Breast epithelium (tissue), 4 donors: ENCODE measurements at regions not wholly inside any gene's neighbourhood (a gene's known extent, or its start where the extent isn't known, plus 50 kb on each side); places are given as distances from the start of the nearest gene placed in this dataset.

ENCODE experiments used
- DNase-seq, 2 donors: peaks; one replicate each; pipeline ENCODE4 v3.0.0-alpha.2; 2019; ENCODE audit warnings: low spot score in 2 of 2
- H3K27ac ChIP-seq, 2 donors: fragments of 200-600 bp; sonication (generic) in 1 of 2; one replicate each; pipeline ENCODE4 v1.5.1; 2016 to 2019; ENCODE audit warnings: mild to moderate bottlenecking in 1 of 2
- H3K27me3 ChIP-seq, 2 donors: fragments of 200-600 bp; sonication (generic) in 1 of 2; one replicate each; pipeline versions ENCODE4 v1.5.1 to v1.6.0; 2017 to 2019; ENCODE audit warnings: control low read depth in 1 of 2, mild to moderate bottlenecking in 1 of 2
- H3K36me3 ChIP-seq: fragments of 200-600 bp; one replicate; pipeline ENCODE4 v1.5.1; 2019
- H3K4me1 ChIP-seq, 2 donors: fragments of 200-600 bp; sonication (generic); one replicate each; pipeline ENCODE4 v1.5.1; 2016 to 2019; ENCODE audit warnings: control low read depth in 1 of 2
- H3K4me3 ChIP-seq, 3 donors: fragments of 200-600 bp; sonication (generic); 1 replicate in 2 of 3; 2 replicates in 1 of 3; pipeline ENCODE4 v1.5.1; 2016 to 2019; ENCODE audit warnings: mild to moderate bottlenecking in 3 of 3, moderate library complexity in 2 of 3
- H3K9me3 ChIP-seq, 2 donors: fragments of 200-600 bp; sonication (generic) in 1 of 2; one replicate each; pipeline ENCODE4 v1.5.1; 2016 to 2019; ENCODE audit warnings: control low read depth in 1 of 2
- POLR2A ChIP-seq: fragments of 450-650 bp; IDR thresholded peaks from one replicate; pipeline ENCODE4 v1.6.1; 2016; ENCODE audit warnings: antibody characterized with exemption, mild to moderate bottlenecking, moderate library complexity
- POLR2AphosphoS5 ChIP-seq, 3 donors: sonication (generic); formaldehyde crosslinking; IDR thresholded peaks; one replicate each; pipeline ENCODE4 v1.6.1; 2017; ENCODE audit warnings: antibody characterized with exemption in 3 of 3
- intact Hi-C: fragments of 100-400 bp; cut with DNase I; formaldehyde crosslinking; loops from one replicate; pipeline ENCODE4 v1.15.1; 2023; ENCODE audit warnings: low total_unique reads
- TF ChIP-seq, protein P1 (sequence below), 3 donors: fragments of 450-650 bp; IDR thresholded peaks; one replicate each; pipeline ENCODE4 v1.5.1; 2016 to 2017; ENCODE audit warnings: antibody characterized with exemption in 3 of 3, mild to moderate bottlenecking in 3 of 3, moderate library complexity in 3 of 3

DNA sequence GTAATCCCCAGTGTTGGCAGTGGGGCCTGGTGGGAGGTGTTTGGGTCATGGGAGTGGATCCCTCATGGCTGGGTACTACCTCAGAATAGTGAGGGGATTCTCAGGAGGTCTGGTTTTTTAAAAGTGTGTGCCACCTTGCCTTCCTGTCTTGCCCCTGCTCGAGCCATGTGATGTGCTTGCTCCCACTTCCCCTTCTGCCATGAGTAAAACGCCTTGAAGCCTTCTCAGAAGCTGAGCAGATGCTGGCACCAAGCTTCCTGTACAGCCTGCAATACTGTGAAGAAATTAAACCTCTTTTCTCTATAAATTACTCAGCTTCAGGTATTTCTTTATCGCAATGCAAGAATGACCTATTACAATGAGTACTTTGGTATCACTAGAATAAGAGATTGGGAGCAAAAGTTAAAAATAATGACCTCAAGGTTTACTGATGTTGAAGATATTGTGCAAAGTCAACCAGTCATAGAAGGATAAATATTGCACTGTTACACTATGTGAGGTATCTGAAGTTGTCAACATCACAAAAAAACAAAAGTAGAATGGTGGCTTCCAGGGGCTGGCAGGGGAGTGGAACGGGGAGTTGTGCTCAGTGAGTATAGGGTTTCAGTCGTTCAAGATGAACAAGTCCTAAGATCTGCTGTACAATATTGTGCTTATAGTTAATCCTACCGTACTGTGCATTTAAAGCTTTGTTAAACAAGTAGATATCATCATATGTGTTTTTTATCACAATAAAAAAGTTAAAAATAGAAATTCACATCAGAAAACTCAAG is 938.3 kb upstream of the CNTNAP5 start:
- no peaks in the 10 kb centered on the region for H3K9me3 ChIP-seq
- no peak overlapping the region for H3K27ac ChIP-seq
- H3K36me3 ChIP-seq: no peaks in the 10 kb centered on the region
- H3K4me1 ChIP-seq: no peaks in the 10 kb centered on the region
- intact Hi-C loops: no loop called here
- TF ChIP-seq, protein P1, sequence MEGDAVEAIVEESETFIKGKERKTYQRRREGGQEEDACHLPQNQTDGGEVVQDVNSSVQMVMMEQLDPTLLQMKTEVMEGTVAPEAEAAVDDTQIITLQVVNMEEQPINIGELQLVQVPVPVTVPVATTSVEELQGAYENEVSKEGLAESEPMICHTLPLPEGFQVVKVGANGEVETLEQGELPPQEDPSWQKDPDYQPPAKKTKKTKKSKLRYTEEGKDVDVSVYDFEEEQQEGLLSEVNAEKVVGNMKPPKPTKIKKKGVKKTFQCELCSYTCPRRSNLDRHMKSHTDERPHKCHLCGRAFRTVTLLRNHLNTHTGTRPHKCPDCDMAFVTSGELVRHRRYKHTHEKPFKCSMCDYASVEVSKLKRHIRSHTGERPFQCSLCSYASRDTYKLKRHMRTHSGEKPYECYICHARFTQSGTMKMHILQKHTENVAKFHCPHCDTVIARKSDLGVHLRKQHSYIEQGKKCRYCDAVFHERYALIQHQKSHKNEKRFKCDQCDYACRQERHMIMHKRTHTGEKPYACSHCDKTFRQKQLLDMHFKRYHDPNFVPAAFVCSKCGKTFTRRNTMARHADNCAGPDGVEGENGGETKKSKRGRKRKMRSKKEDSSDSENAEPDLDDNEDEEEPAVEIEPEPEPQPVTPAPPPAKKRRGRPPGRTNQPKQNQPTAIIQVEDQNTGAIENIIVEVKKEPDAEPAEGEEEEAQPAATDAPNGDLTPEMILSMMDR (IDR thresholded peaks at IDR 0.05): no peak
- TF ChIP-seq POLR2A (no peak), POLR2AphosphoS5 (IDR thresholded peaks at IDR 0.05) (no peak)
- H3K27me3 ChIP-seq: no peaks in the 10 kb centered on the region
- no peak for DNase-seq
- H3K4me3 ChIP-seq: no peak overlapping the region

DNA sequence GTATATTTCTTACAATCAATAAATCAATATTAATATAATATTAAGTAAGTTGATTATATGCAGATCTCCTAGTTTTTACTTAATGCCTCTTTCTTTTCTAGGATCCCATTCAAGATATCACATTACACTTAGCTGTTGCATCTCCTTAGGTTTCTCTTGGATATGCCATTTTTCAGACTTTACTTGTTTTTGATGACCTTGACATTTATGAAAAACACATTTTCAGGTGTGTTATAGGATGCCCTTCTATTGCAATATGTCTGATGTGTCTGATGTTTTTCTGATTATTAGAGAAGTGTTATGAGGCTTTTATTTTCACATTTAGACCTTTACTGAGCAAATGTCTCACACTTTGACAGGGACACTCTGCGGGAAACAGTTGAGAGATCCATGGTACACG is 933.6 kb upstream of the CNTNAP5 start:
- Histone ChIP-seq H3K27ac (no peak overlapping the region), H3K9me3 (no peaks in the 10 kb centered on the region), H3K4me1 (no peaks in the 10 kb centered on the region), H3K36me3 (no peaks in the 10 kb centered on the region), H3K4me3 (no peak overlapping the region), H3K27me3 (no peaks in the 10 kb centered on the region)
- intact Hi-C loops: loop anchor here (5.0 kb wide), 1 partner anchor 711 kb away; no protein-coding TSS in a partner anchor
- no peak for DNase-seq
- TF ChIP-seq, protein P1 (IDR thresholded peaks at IDR 0.05): no peak
- TF ChIP-seq POLR2AphosphoS5 (IDR thresholded peaks at IDR 0.05): no peak
- no peak for TF ChIP-seq POLR2A

DNA sequence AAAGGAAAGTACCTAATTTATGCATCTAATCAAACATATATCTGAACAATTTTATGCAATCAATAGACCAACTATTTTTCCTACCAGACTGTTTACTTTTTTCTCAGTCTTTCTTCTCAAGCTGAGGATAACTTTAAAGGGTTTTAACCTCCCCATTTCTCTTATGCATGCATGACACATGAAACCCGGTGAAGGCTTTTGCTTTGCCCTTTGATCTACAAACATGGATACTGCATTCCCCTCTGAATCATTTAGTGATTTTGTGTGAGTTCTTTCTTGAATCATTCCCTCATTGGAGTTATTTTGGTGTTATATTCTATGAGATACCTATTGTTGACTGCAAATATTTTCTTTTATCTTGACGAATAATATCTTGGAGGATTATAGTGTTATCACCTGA is 931.9 kb upstream of the CNTNAP5 start:
- Histone ChIP-seq H3K27me3 (no peaks in the 10 kb centered on the region), H3K4me1 (no peaks in the 10 kb centered on the region), H3K9me3 (no peaks in the 10 kb centered on the region), H3K4me3 (no peak overlapping the region), H3K36me3 (no peaks in the 10 kb centered on the region), H3K27ac (no peak overlapping the region)
- intact Hi-C loops: loop anchor here (5.0 kb wide), 1 partner anchor 709 kb away; no protein-coding TSS in a partner anchor
- no peak for TF ChIP-seq POLR2A
- TF ChIP-seq POLR2AphosphoS5 (IDR thresholded peaks at IDR 0.05): no peak
- TF ChIP-seq, protein P1 (IDR thresholded peaks at IDR 0.05): no peak
- DNase-seq: no peak

DNA sequence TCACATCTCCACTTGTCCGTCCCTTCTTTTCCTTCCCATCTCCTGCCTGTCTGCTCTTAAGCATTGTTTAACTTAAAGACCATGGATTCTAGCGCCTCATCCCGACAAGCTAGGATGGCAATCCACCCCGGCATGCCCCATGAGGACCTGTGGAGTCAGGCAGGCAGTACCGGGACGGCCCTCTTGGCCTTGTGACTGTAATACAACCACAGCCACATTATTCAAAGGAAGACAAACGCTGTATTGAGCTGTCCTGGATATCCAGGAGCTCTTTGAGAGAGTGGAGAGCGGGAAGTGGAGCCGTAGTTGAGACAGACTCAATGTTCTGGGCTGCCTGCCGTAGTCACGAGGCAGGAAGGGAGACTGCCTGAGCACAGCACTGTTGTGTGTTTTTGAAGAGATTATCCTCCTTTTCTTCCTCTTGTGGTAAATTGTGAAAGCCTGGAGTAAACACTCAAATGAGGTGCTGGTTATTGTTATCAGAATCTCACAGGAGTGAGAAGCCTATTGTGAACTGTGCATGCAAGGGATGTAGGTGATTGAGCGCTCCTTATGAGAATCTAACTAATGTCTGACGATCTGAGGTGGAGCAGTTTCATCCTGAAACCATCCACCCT is 929.8 kb upstream of the CNTNAP5 start:
- intact Hi-C loops: no loop called here
- Histone ChIP-seq H3K27ac (no peak overlapping the region), H3K4me1 (no peaks in the 10 kb centered on the region), H3K36me3 (no peaks in the 10 kb centered on the region), H3K9me3 (no peaks in the 10 kb centered on the region), H3K27me3 (no peaks in the 10 kb centered on the region), H3K4me3 (no peak overlapping the region)
- DNase-seq: no peak
- TF ChIP-seq, protein P1 (IDR thresholded peaks at IDR 0.05): no peak
- TF ChIP-seq POLR2AphosphoS5 (IDR thresholded peaks at IDR 0.05) (no peak), POLR2A (no peak)

DNA sequence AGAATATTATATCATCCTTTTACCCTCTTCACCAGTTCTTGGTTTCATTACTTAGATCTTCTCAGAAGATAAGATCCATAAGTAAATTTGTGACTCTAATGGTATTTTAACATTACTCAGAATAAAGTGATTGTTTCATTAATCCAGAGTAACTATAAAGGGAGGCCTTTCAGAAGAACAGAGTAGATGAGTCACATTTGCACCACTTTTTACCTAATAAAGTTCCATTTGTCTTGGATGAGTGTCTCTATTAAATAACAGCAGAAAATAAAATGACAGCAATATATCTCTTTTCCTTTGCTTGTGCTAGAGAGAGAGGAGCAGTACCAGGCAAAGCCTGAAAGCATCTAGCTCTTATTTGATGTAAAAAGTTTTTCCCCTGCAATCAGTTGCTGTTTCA is 926.5 kb upstream of the CNTNAP5 start:
- H3K4me1 ChIP-seq: no peaks in the 10 kb centered on the region
- H3K27me3 ChIP-seq: no peaks in the 10 kb centered on the region
- TF ChIP-seq POLR2AphosphoS5 (IDR thresholded peaks at IDR 0.05): no peak
- TF ChIP-seq, protein P1 (IDR thresholded peaks at IDR 0.05): no peak
- TF ChIP-seq POLR2A: no peak
- no peaks in the 10 kb centered on the region for H3K9me3 ChIP-seq
- no peak overlapping the region for H3K4me3 ChIP-seq
- no peak overlapping the region for H3K27ac ChIP-seq
- no peaks in the 10 kb centered on the region for H3K36me3 ChIP-seq
- intact Hi-C loops: no loop called here
- no peak for DNase-seq
